ENCODE measurements at regions not wholly inside any gene's neighbourhood (a gene's known extent, or its start where the extent isn't known, plus 50 kb on each side); places are given as distances from the start of the nearest gene placed in this dataset.

DNA sequence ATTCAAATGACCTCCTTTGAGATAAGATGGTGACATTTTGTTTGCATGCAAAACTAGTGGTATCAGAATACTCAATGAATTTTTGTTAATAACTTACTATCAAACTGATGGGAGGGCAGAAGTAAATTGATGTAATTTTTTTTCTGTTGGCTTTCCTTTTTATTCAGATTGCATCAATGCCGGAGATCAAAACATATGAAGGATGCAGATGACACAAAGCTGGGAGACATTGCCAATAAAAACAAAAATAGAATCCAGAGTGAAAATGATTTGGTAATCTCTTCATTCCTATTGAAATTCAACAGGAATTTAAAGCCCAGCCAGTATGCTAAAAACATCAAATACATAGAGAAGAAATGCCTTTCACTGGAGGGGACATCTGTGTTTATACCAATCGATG is 1655.3 kb upstream of the C9orf72 start:
- no peak overlapping the region for H3K27ac ChIP-seq (ENCODE audit: extremely low read depth, low read depth, low read length)
- TF ChIP-seq ZNF133 (tag by site-specific recombination; IDR thresholded peaks at IDR 0.05), result no peak
- TF ChIP-seq ZSCAN23 (tag by site-specific recombination; IDR thresholded peaks at IDR 0.05), result no peak
- no peak for TF ChIP-seq KLF1 (tag by site-specific recombination; IDR thresholded peaks at IDR 0.05)
- no peak for TF ChIP-seq ZNF473 (tag by site-specific recombination; IDR thresholded peaks at IDR 0.05)
- TF ChIP-seq ZNF311 (tag by site-specific recombination; IDR thresholded peaks at IDR 0.05; ENCODE audit: borderline replicate concordance), result no peak
- TF ChIP-seq, protein P1, sequence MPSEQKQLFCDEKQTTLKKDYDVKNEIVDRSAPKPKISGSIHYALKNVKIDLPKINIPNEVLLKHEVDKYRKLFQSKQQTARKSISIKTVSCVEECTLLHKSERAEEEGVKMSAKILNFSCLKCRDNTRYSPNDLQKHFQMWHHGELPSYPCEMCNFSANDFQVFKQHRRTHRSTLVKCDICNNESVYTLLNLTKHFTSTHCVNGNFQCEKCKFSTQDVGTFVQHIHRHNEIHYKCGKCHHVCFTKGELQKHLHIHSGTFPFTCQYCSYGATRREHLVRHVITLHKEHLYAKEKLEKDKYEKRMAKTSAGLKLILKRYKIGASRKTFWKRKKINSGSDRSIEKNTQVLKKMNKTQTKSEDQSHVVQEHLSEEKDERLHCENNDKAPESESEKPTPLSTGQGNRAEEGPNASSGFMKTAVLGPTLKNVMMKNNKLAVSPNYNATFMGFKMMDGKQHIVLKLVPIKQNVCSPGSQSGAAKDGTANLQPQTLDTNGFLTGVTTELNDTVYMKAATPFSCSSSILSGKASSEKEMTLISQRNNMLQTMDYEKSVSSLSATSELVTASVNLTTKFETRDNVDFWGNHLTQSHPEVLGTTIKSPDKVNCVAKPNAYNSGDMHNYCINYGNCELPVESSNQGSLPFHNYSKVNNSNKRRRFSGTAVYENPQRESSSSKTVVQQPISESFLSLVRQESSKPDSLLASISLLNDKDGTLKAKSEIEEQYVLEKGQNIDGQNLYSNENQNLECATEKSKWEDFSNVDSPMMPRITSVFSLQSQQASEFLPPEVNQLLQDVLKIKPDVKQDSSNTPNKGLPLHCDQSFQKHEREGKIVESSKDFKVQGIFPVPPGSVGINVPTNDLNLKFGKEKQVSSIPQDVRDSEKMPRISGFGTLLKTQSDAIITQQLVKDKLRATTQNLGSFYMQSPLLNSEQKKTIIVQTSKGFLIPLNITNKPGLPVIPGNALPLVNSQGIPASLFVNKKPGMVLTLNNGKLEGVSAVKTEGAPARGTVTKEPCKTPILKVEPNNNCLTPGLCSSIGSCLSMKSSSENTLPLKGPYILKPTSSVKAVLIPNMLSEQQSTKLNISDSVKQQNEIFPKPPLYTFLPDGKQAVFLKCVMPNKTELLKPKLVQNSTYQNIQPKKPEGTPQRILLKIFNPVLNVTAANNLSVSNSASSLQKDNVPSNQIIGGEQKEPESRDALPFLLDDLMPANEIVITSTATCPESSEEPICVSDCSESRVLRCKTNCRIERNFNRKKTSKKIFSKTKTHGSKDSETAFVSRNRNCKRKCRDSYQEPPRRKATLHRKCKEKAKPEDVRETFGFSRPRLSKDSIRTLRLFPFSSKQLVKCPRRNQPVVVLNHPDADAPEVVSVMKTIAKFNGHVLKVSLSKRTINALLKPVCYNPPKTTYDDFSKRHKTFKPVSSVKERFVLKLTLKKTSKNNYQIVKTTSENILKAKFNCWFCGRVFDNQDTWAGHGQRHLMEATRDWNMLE (tag by site-specific recombination; conservative IDR thresholded peaks at IDR 0.05; ENCODE audit: low read depth), result no peak
- TF ChIP-seq ZBTB20 (tag by site-specific recombination; IDR thresholded peaks at IDR 0.05), result no peak
- TF ChIP-seq HOXA7 (CRISPR knock-in tag; IDR thresholded peaks at IDR 0.05; ENCODE audit: borderline replicate concordance), result no peak
- no peak for TF ChIP-seq ZFHX2 (tag by site-specific recombination; conservative IDR thresholded peaks at IDR 0.05)
- TF ChIP-seq ZNF292 (tag by site-specific recombination; IDR thresholded peaks at IDR 0.05; ENCODE audit: borderline replicate concordance, low read depth), result no peak
- TF ChIP-seq, protein P2, sequence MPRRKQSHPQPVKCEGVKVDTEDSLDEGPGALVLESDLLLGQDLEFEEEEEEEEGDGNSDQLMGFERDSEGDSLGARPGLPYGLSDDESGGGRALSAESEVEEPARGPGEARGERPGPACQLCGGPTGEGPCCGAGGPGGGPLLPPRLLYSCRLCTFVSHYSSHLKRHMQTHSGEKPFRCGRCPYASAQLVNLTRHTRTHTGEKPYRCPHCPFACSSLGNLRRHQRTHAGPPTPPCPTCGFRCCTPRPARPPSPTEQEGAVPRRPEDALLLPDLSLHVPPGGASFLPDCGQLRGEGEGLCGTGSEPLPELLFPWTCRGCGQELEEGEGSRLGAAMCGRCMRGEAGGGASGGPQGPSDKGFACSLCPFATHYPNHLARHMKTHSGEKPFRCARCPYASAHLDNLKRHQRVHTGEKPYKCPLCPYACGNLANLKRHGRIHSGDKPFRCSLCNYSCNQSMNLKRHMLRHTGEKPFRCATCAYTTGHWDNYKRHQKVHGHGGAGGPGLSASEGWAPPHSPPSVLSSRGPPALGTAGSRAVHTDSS (tag by site-specific recombination; IDR thresholded peaks at IDR 0.05), result no peak
- no peak for TF ChIP-seq MZF1 (tag by site-specific recombination; IDR thresholded peaks at IDR 0.05; ENCODE audit: borderline replicate concordance)
- no peak for TF ChIP-seq ZNF600 (tag by site-specific recombination; IDR thresholded peaks at IDR 0.05)
- TF ChIP-seq ZNF658 (tag by site-specific recombination; IDR thresholded peaks at IDR 0.05), result no peak
- no peak for TF ChIP-seq MEIS1 (CRISPR knock-in tag; IDR thresholded peaks at IDR 0.05; ENCODE audit: borderline replicate concordance)
- TF ChIP-seq ZNF654 (tag by site-specific recombination; IDR thresholded peaks at IDR 0.05; ENCODE audit: low read depth), result no peak
- no peak for TF ChIP-seq CTCF (tag by site-specific recombination; IDR thresholded peaks at IDR 0.05)
- ChIA-PET POLR2A (no interaction called here), CTCF (interaction anchor here (0.5 kb wide), 1 partner anchor 10 kb away, joined by 3 read pairs; no protein-coding TSS in a partner anchor)
- H3K4me1 ChIP-seq (ENCODE audit: control insufficient read depth, insufficient read depth, low read length), result no peaks in the 10 kb centered on the region
- no peaks in the 10 kb centered on the region for H3K9me3 ChIP-seq (ENCODE audit: control insufficient read depth, insufficient read depth, low read depth, low read length)
- no peaks in the 10 kb centered on the region for H3K36me3 ChIP-seq (ENCODE audit: control insufficient read depth in 2 of 2, insufficient read depth in 1 of 2, low read length in 2 of 2)
- no peak overlapping the region for H3K4me3 ChIP-seq (ENCODE audit: low read depth, low read length)

DNA sequence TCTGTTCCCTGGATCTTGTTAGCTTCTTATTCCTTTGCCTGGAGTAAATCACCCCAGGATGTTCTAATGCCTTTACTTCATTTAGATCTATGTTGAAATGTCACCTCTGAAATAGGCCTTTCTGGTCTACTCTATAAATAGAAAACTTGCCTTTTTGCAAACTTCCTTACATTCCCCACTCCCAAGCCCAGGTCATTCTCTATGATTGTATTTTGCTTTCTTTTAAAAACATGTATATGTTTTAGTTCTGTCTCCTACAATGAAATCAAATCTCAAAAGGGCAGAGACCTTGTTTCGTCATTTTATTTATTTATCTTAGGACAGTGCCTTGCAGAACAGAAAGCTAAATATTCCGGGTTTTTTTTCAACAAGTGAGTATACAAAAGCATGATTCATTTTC is 1657.7 kb upstream of the C9orf72 start:
- H3K4me3 ChIP-seq (ENCODE audit: low read depth, low read length), result no peak overlapping the region
- POLR2A ChIA-PET, result no interaction called here
- CTCF ChIA-PET, result no interaction called here
- no peaks in the 10 kb centered on the region for H3K36me3 ChIP-seq (ENCODE audit: control insufficient read depth in 2 of 2, insufficient read depth in 1 of 2, low read length in 2 of 2)
- H3K4me1 ChIP-seq (ENCODE audit: control insufficient read depth, insufficient read depth, low read length), result no peaks in the 10 kb centered on the region
- no peak overlapping the region for H3K27ac ChIP-seq (ENCODE audit: extremely low read depth, low read depth, low read length)
- no peaks in the 10 kb centered on the region for H3K9me3 ChIP-seq (ENCODE audit: control insufficient read depth, insufficient read depth, low read depth, low read length)
- TF ChIP-seq, protein P3, sequence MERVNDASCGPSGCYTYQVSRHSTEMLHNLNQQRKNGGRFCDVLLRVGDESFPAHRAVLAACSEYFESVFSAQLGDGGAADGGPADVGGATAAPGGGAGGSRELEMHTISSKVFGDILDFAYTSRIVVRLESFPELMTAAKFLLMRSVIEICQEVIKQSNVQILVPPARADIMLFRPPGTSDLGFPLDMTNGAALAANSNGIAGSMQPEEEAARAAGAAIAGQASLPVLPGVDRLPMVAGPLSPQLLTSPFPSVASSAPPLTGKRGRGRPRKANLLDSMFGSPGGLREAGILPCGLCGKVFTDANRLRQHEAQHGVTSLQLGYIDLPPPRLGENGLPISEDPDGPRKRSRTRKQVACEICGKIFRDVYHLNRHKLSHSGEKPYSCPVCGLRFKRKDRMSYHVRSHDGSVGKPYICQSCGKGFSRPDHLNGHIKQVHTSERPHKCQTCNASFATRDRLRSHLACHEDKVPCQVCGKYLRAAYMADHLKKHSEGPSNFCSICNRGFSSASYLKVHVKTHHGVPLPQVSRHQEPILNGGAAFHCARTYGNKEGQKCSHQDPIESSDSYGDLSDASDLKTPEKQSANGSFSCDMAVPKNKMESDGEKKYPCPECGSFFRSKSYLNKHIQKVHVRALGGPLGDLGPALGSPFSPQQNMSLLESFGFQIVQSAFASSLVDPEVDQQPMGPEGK (tag by site-specific recombination; IDR thresholded peaks at IDR 0.05), result no peak
- no peak for TF ChIP-seq ZNF2 (tag by site-specific recombination; IDR thresholded peaks at IDR 0.05)
- TF ChIP-seq, protein P4, sequence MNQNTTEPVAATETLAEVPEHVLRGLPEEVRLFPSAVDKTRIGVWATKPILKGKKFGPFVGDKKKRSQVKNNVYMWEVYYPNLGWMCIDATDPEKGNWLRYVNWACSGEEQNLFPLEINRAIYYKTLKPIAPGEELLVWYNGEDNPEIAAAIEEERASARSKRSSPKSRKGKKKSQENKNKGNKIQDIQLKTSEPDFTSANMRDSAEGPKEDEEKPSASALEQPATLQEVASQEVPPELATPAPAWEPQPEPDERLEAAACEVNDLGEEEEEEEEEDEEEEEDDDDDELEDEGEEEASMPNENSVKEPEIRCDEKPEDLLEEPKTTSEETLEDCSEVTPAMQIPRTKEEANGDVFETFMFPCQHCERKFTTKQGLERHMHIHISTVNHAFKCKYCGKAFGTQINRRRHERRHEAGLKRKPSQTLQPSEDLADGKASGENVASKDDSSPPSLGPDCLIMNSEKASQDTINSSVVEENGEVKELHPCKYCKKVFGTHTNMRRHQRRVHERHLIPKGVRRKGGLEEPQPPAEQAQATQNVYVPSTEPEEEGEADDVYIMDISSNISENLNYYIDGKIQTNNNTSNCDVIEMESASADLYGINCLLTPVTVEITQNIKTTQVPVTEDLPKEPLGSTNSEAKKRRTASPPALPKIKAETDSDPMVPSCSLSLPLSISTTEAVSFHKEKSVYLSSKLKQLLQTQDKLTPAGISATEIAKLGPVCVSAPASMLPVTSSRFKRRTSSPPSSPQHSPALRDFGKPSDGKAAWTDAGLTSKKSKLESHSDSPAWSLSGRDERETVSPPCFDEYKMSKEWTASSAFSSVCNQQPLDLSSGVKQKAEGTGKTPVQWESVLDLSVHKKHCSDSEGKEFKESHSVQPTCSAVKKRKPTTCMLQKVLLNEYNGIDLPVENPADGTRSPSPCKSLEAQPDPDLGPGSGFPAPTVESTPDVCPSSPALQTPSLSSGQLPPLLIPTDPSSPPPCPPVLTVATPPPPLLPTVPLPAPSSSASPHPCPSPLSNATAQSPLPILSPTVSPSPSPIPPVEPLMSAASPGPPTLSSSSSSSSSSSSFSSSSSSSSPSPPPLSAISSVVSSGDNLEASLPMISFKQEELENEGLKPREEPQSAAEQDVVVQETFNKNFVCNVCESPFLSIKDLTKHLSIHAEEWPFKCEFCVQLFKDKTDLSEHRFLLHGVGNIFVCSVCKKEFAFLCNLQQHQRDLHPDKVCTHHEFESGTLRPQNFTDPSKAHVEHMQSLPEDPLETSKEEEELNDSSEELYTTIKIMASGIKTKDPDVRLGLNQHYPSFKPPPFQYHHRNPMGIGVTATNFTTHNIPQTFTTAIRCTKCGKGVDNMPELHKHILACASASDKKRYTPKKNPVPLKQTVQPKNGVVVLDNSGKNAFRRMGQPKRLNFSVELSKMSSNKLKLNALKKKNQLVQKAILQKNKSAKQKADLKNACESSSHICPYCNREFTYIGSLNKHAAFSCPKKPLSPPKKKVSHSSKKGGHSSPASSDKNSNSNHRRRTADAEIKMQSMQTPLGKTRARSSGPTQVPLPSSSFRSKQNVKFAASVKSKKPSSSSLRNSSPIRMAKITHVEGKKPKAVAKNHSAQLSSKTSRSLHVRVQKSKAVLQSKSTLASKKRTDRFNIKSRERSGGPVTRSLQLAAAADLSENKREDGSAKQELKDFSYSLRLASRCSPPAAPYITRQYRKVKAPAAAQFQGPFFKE (tag by site-specific recombination; IDR thresholded peaks at IDR 0.05; ENCODE audit: borderline replicate concordance), result no peak

All from HEK293 (cell line).